ENCODE measurements at regions not wholly inside any gene's neighbourhood (a gene's known extent, or its start where the extent isn't known, plus 50 kb on each side); places are given as distances from the start of the nearest gene placed in this dataset.
A peak's percentile ranks its signal among the peaks of the same experiment; 100 is the strongest.
"Not testable (repeated sequence)": the region's sequence is repeated elsewhere in the genome, so short reads cannot be mapped to it uniquely, and the experiment has no call there.

GRCh38 chr6:151671195-151671594 lies 136.3 kb upstream of the ESR1 start:
- no peak for DNase-seq (ENCODE audit: low read depth)

- DNase-seq (ENCODE audit: low read depth) = no peak
Observed at GRCh38 chr6:151674578-151674977, 132.9 kb upstream of the ESR1 start.

GRCh38 chr6:151675746-151676459 lies 131.6 kb upstream of the ESR1 start:
- no peak for DNase-seq (ENCODE audit: low read depth)

GRCh38 chr6:151676460-151676945 lies 131.0 kb upstream of the ESR1 start:
- DNase-seq (ENCODE audit: low read depth) = no peak

GRCh38 chr6:151677404-151677803 lies 130.1 kb upstream of the ESR1 start:
- no peak for DNase-seq (ENCODE audit: low read depth)

- peak; percentile 89 for DNase-seq (ENCODE audit: low read depth)
Observed at GRCh38 chr6:151679081-151679480, 128.4 kb upstream of the ESR1 start.

GRCh38 chr6:151679941-151680340 lies 127.5 kb upstream of the ESR1 start:
- no peak for DNase-seq (ENCODE audit: low read depth)

- no peak for DNase-seq (ENCODE audit: low read depth)
Observed at GRCh38 chr6:151680846-151681432, 126.5 kb upstream of the ESR1 start.

- peak; percentile 49 for DNase-seq (ENCODE audit: low read depth)
Observed at GRCh38 chr6:151681433-151682059, 125.9 kb upstream of the ESR1 start.

GRCh38 chr6:151682251-151682650 lies 125.2 kb upstream of the ESR1 start:
- DNase-seq (ENCODE audit: low read depth) = no peak

GRCh38 chr6:151682922-151683321 lies 124.6 kb upstream of the ESR1 start:
- DNase-seq (ENCODE audit: low read depth) = no peak

- no peak for DNase-seq (ENCODE audit: low read depth)
Observed at GRCh38 chr6:151683381-151683780, 124.1 kb upstream of the ESR1 start.

- no peak for DNase-seq (ENCODE audit: low read depth)
Observed at GRCh38 chr6:151689499-151690201, 117.8 kb upstream of the ESR1 start.

GRCh38 chr6:151690303-151690702 lies 117.2 kb upstream of the ESR1 start:
- DNase-seq (ENCODE audit: low read depth) = peak; percentile 54

GRCh38 chr6:151690768-151691562 lies 116.5 kb upstream of the ESR1 start:
- DNase-seq (ENCODE audit: low read depth) = peak; percentile 66

- no peak for DNase-seq (ENCODE audit: low read depth)
Observed at GRCh38 chr6:151692216-151692615, 115.3 kb upstream of the ESR1 start.

GRCh38 chr6:151693366-151693765 lies 114.1 kb upstream of the ESR1 start:
- DNase-seq (ENCODE audit: low read depth) = no peak

- DNase-seq (ENCODE audit: low read depth) = no peak
Observed at GRCh38 chr6:151695156-151695555, 112.3 kb upstream of the ESR1 start.

GRCh38 chr6:151696302-151696701 lies 111.2 kb upstream of the ESR1 start:
- DNase-seq (ENCODE audit: low read depth) = not testable (repeated sequence)

GRCh38 chr6:151698931-151699700 lies 108.4 kb upstream of the ESR1 start:
- no peak for DNase-seq (ENCODE audit: low read depth)

- no peak for DNase-seq (ENCODE audit: low read depth)
Observed at GRCh38 chr6:151699719-151700118, 107.8 kb upstream of the ESR1 start.
